GM18507 (cell line): ENCODE measurements at regions not wholly inside any gene's neighbourhood (a gene's known extent, or its start where the extent isn't known, plus 50 kb on each side); places are given as distances from the start of the nearest gene placed in this dataset.
A peak's percentile ranks its signal among the peaks of the same experiment; 100 is the strongest.

Experiments
- DNase-seq: peaks from one replicate; pipeline ENCODE4 v3.0.0; 2011; ENCODE audit warnings: low read depth; ENCODE audit not compliant: insufficient read length; ENCODE audit errors: extremely low spot score
- FAIRE-seq: peaks from 2 replicates; lab custom pipeline; 2011; peaks lifted over from hg19 to GRCh38; lab: Jason Lieb, UNC

DNA sequence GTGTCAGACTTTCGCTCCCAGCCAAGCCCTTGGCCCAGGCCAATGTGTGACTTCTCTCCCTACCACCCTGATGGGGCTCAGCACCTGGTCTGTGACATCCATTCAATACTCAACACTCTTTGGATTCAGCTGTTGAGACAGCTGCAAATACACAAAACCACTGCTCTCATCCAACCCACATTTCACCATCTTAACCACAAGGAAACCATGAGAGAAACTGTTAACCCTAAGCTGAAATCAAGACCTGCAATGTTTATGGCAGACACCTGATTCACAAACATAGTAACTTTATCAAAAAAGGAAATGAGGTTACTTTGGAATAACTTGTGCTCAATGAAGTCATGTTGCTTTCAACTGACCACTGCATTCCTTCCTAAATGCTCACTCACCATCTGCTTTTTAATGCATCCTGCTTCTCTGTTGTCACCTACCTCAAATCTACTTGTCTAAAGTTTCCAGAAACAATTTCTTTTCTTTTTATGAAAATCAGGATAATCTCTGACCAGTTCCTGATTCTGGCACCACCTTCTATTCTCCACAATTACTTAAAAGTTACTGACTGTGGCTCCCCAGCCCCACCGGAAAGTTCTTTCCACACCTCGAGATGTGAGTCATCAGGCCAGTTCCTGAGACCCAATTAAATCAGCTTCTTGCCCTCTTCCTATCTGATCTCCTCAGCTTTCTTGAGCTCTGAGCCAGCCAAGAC lies 88.2 kb downstream of the NOG start:
- DNase-seq (no peak), FAIRE-seq (peak; percentile 47)

DNA sequence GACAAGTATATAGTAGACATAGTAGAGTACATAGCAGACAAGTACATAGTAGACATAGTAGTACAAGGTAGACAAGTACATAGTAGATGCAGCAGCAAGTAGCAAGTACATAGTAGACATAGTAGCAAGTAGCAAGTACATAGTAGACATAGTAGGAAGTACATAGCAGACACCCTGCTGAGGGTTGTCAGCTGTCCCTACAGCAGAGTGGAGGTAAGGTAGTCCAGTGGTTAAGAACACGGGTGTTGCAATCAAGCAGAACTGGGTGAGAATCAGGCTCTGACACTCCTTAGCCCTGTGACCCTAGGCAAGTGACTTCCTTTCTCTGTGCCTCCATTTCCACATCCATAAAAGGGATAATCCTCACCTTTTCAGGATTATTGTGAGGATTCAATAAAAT lies 94.7 kb downstream of the NOG start:
- no peak for FAIRE-seq
- no peak for DNase-seq

DNA sequence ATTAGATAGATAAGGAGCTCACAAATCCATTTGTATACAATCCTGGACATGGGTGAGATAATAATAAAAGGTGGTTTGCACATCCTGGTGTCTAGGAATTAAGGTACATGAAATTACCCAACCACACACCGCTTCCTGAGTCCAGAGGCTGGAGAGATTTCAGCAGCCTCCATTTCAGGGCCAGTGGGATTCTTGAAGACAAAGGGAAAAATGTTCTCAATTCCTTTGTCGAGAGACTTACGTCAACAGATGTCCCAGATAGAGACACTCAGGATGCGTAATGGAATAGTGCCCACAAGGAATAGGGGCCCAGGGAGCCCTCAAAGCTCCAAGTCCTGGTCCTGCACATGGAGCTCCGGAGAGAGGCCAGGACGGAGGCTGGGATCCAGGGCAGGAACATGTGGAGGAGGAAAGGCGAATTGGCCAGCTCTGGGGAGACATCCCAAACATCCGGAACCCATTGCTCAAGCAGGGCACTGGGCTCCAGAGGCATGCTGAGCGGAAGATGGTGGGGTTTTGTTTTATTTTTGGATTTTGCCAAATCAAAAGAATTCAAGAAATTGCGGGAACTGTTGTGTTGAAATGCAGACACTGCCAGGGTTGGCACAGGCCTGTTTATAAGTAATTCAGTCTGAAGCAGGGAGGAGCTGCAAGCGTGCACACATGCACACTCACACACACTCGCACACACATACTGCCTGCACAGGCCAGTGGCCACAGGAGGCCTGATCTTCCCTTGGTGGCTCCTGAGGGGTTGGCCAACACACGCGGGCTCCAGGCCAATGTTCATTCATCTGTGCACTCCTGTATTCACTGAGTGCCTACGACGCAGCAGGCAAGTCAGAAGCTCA lies 97.2 kb downstream of the NOG start:
- DNase-seq (no peak), FAIRE-seq (no peak)

DNA sequence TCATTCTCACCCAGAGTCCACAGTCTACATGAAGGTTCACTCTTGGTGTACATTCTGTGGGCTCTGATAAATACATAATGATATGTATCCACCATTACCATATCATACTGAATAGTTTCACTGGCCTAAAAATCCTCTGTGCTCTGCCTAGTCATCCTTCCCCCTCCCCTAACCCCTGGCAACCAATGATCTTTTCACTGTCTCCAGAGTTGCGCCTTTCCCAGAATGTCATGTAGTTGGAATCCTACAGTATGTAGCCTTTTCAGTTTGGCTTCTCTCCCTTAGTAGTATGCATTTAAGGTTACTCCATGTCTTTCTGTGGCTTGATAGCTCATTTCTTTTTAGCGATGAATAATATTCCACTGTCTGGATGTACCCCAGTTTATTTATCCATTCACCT lies 101.3 kb downstream of the NOG start:
- DNase-seq = no peak
- FAIRE-seq = no peak

DNA sequence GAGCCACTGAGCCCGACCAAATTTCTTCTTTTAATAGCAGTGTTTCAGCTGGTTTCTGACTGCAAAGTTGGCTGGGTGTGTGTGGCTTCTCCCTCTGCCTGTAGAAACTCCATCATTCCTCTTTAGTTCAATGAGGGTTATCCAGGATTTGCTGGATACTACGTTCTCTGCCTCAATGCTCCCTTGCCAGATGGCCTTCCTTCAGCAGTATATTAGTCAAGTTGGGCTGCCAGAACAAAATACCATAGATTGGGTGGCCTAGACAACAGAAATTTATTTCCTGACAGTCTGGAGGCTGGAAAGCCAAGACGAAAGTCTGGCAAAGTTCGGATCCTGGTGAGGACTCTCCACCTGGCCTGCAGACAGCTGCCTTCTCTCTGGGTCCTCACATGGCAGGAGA lies 103.7 kb downstream of the NOG start:
- FAIRE-seq (no peak), DNase-seq (no peak)

DNA sequence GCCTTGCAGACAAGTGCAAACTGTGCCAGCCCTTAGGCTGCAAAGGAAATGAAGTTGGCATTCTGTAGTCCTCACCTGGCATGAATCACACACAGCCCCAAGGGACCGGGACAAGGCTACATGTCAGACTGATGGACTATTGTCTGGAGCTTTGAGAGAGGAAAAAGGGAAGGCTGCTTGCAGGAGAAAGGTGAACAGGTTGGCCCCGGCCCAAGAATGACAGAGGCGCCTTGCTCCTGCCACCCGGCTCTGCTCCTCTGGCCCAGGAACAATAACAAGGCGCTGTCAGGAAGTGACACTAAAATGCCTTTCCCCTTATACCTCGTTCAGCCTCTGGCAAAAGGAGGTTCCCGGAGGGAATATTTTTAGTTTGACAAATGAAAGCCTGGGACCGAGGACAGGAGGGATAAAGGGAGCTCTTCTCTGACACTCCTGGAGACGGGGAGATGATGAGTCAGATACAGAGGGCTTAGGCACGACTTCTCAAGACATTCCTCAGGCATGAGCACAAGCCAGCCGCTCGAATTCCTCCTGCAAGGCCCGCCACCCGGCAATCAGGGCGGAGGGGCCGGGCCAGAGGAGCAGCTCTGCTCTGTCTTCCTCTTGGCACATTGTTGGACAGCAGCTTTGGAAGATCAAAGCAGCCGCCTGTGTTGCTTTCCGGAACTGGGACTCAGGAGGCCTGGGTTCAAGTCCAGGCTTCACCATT lies 105.8 kb downstream of the NOG start:
- DNase-seq = no peak
- FAIRE-seq = no peak

DNA sequence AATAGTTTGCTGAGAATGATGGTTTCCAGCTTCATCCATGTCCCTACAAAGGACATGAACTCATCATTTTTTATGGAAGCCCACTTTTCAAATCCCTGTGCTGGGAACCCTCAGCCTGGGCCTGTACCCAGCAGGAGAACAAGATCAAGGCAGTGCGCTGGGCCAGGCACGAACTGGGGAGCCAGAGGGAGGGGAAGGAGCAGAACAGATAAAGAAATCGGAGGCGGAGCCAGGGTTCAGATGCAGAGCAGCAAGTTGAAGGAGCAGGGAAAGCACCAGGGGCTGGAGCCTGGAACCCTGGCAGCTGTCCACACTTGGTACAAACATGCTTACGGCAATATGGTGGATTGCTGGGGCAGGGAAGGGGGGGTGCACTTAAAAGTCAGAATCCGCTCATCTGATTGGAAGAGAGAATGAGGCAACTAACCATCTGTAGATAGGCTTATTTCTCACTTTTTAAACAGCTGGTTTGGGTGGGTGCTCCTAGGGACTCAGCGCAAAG lies 107.5 kb downstream of the NOG start:
- DNase-seq (no peak), FAIRE-seq (no peak)

DNA sequence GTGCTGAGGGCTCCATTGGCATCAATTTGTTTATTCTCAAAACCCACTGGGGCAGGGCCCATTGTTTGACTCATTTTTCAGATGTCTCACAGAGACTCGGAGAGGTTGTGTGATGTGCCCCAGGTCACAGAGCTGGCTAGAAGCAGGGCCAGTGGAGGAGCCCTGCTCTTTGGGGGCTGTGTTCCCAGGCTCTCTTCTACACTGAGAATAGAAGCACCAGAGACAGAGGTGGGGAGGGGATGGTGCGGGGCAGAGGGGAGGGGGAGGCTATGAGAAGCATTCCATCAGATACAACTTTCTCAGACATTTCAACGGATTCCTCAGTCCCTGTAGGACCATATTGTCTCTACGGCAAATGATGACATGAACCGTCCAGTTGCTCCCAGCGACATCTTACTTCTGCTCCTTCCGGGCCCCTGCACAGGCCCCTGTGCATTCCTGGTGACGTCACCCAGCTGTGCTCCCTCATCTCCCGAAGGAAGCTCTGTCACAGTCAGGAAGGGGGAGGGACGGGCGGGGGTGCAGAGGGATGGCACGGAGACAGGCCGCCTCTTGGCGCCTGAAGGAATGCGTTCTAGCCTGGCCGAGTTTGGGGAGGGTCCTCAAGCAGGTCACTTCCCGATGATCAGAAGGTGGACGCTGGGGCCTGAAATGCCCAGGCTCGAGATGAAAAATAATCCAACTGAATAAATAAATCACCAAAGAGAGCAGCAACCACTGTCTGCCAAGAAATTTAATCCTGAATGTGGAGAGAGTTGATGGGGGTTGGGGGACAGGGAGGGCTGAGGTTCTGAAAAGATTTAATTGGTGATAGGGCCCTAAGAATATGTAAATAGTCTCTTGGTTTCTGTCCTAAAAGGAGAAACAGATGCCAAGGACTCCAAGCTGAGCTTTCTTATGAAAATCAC lies 114.1 kb downstream of the NOG start:
- no peak for DNase-seq
- FAIRE-seq = no peak

DNA sequence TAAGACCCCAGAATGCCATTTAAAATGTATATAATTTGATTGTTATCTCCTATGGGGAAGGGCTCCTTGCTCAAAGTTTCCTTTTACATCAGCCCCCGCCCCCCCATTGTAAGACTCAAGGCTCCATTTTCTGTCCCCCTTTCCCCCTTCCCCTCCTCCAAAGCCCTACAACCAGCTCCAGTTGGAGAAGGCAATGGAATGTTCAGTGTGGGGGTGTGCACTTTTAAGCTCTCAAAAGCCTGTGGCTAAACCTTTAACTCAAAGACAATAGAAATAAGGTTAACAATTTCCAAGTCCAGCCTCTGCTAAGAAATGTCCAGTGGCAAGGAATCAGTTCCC lies 114.7 kb downstream of the NOG start:
- FAIRE-seq = no peak

DNA sequence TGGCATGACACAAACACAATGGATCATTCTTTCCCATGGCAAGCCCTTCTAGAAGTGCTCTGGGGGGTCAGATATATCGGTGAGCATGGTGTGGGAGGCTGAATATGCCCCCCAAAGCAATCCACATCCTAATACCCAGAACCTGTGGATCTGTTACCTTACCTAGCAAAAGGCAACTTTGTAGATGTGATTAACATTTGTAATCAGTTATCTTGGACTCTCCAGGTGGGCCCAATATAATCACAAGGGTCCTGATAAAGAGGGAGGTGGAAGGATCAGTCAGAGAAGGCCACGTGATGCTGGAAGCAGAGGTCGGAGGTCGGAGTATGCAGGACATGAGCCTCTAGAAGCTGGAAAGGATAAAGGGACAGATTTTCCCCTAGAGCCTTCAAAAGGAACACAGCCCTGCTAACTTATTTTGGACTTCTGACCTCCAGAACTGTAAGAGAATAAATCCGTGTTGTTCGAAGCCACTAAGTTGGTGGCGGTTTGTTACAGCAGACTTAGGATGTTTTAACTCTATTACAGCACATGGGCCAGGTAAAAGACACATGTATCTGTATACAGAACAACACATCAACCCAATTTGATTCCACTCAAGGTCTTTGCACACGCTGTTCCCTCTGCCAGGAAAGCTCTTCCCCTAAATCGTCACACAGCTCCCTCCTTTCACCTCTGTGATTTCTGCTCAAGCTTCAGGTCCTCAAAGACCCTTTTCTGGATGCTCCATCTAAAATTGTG lies 115.3 kb downstream of the NOG start:
- FAIRE-seq (no peak), DNase-seq (no peak)

More for the DNA sequence above, 114.7 kb downstream of the NOG start:
- no peak for DNase-seq

DNA sequence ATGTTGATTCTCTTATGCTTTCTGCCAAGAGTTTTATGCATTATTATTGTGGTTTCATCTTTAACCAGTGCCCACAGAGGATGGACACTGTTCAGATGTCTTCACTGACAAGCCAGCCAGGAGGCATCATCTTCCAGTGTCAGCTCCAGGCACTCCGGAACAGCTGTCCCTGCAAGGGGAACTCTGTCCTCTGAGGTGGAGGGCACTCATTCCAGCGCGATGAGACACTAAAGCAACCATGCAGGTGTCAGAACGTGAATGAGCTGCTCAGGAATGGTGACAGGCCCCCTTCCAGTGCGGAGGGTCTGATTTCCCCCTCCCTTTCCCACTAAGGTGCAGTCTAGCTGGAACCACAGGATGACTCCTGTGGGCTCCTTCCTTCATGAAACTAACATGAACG lies 117.5 kb downstream of the NOG start:
- no peak for FAIRE-seq
- DNase-seq = no peak

DNA sequence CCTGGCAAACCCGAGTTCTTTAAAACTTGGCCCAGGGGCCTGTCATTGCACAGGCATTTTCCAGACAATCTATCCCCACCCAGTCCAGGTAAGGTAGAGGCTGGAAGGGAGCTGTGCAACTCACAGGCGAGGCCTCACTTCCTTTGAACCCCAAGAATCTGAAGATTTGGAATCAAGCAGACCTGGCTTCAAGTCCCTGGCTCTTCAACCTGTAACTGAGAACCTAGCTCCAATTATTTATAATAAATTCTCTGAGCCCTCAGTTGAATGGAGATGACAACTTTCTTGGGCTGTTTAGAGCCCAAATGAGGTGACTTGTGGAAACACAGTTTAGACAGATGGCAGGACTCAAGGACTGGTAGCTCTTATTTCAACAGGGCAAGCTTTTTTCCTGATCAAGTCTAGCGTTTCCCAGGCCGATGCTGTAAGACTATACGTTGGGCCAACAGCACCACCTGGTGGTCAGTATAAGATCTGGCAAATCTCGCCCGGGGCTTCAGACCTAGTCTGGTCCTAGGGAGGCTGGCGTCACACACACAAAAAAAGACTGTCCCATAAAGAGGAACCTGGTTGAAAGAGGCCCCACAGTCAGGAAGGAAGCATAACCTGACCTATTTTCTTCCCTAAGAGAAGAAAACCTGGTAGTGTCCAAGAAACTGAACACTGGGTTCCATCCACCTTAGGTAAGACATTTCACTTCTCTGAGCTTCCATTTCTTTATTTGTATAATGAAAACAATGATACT lies 117.9 kb downstream of the C17orf67 start:
- DNase-seq = peak; percentile 50
- FAIRE-seq = peak; percentile 90

DNA sequence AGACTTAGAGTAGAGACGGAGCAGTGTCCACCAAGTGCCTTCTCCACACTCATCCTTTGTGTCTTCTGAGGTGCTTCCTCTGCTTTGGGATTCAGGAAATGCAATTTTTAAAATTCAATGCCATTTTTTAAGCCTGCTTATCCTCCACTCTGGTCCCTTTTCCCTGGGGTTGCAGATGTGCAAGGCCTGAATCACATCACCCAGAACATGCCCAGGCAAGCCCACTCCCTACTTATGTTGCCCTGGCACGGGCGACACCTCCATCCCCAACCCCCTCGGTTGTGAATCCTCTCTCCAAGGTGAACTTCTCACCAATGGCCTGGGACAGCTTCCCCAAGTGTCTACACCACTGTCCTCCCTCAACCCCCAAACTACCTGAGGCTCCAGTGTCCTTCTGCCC lies 116.2 kb downstream of the C17orf67 start:
- DNase-seq (no peak), FAIRE-seq (no peak)

DNA sequence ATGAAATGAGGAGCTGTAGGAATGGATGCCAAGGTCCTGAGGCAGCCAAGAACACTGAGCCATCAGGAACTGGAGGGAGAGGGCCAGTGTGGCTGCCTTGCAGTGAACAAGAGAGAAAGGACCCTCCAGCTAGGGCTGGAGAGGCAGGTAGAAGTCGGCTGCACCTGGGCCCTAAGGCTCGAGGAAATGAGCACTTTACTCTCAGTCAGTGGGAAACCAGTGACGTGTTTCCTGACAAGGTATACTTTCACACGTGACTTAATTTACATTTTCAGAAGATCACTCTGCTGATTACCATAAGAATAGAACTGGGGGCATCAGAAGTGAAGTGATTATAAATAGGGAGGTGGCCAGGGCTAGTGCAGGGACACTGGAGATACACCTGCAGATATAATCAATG lies 115.2 kb downstream of the C17orf67 start:
- DNase-seq (no peak), FAIRE-seq (no peak)

DNA sequence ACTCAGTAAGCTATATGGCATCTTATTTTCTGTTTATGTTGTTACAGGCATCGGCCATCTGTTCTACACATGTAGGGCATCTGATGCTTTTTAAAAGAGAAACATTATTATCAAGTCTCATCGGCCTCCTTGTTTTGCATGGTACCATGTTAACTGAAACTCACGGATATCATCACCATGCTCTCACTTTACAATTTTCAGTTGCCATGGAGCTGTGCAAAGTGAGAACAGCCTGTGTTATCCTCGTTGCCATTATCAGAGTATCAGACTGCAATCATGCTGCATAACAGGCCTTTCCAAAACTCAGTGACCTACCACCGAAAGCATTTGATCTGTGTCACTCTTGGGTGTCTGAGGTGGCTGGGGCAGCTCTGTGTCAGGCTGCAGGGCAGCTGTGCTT lies 110.3 kb downstream of the C17orf67 start:
- FAIRE-seq = no peak
- no peak for DNase-seq

DNA sequence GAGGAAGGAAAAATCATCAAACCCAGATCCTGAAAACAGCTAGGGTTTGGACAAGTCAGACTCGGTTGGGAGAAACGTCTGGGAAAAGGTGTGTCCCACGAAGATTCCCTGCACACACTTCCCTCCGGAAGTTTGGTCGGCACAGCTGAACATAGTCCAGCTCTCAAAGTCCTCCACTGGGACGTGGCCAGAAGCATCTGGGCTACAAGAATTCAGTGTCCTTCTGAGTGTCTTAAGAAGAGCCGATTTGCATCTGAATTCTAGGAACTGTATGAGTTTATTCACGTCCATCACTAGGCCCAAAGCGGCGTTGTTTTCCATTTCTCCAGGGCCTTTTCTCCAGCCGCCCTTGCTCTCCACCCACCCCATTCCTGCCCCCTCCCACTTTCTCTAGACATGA lies 109.1 kb downstream of the C17orf67 start:
- FAIRE-seq (no peak), DNase-seq (no peak)

DNA sequence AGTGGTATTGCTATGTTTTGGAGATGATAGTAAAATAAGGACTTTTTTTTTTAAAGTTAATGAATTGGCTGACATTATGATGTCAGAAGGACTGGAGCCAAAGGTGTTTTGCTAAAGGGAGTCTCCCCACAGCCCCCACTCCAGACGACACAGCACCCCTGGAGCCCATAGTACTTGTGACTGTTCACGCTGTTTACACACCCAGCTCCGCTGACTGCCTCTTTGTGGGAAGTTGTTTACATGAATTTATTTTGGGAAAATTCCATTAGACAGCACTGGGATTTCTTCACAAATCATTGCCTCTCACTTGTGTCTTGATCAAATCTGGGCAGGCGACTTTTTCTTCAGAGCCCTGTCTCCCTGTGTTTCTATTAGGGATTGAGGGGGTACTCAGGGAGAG lies 108.6 kb downstream of the C17orf67 start:
- DNase-seq = no peak
- no peak for FAIRE-seq
